GM12891 (cell line): ENCODE measurements at regions not wholly inside any gene's neighbourhood (a gene's known extent, or its start where the extent isn't known, plus 50 kb on each side); places are given as distances from the start of the nearest gene placed in this dataset.

Experiments
- POLR2AphosphoS5 ChIP-seq: IDR thresholded peaks from 2 replicates; pipeline ENCODE4 v1.6.1; 2011; ENCODE audit warnings: low read depth, low read length, control low read depth
- SPI1 ChIP-seq: IDR thresholded peaks from 2 replicates; pipeline ENCODE4 v1.6.1; 2011; ENCODE audit warnings: low read depth, low read length, control low read depth
- TAF1 ChIP-seq: IDR thresholded peaks from 2 replicates; pipeline ENCODE4 v1.6.1; 2011; ENCODE audit warnings: low read depth, low read length, control low read depth

DNA sequence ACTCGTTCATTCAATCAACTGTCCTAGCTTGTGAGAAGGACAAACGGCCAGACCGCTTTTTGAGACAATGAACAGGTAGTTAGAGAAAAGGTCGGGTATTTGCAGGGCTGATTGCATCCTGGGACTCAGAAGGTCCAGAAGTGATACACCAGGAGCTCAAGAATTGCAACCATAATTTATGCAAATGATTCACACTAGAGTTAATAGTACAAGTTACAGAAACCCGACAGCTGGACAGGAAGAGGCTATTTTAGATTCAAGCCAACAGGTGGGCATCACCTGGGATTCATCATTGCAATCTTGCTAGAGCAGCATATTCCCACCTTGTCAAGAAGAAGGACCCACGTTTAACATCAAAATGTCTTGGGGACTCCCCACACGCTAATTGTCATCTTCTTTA is 83.5 kb downstream of the TNFAIP3 start:
- no peak for TF ChIP-seq SPI1
- no peak for TF ChIP-seq POLR2AphosphoS5
- TF ChIP-seq TAF1 = no peak
